Naive B cell (primary cell): ENCODE measurements at regions not wholly inside any gene's neighbourhood (a gene's known extent, or its start where the extent isn't known, plus 50 kb on each side); places are given as distances from the start of the nearest gene placed in this dataset.
"Not testable (repeated sequence)": the region's sequence is repeated elsewhere in the genome, so short reads cannot be mapped to it uniquely, and the experiment has no call there.

Experiments
- ATAC-seq, 2 donors: fragments of 150-1000 bp; cut with Tn5 transposase; 2 replicates each; pipeline ENCODE4 v1.10.0; 2021; ENCODE audit warnings: low read depth in 2 of 2, mild to moderate bottlenecking in 2 of 2, moderate library complexity in 2 of 2
- DNase-seq: peaks from one replicate; pipeline ENCODE4 v3.0.0; 2022
- H3K27ac Mint-ChIP-seq, 6 donors: one replicate each; pipeline ENCODE4 v1.8.0; 2020 to 2022; ENCODE audit warnings: mild to moderate bottlenecking in 6 of 6, mixed read lengths in 6 of 6, moderate library complexity in 5 of 6, inconsistent platforms in 2 of 6
- H3K27me3 Mint-ChIP-seq, 3 donors: one replicate each; pipeline ENCODE4 v1.8.0; 2021 to 2022; ENCODE audit warnings: mixed read lengths in 3 of 3, mild to moderate bottlenecking in 1 of 3
- H3K36me3 Mint-ChIP-seq, 2 donors: one replicate each; pipeline ENCODE4 v1.8.0; 2020 to 2022; ENCODE audit warnings: mixed read lengths in 2 of 2, inconsistent platforms in 1 of 2, mild to moderate bottlenecking in 1 of 2
- H3K4me1 Mint-ChIP-seq, 3 donors: one replicate each; pipeline ENCODE4 v1.8.0; 2020 to 2022; ENCODE audit warnings: mixed read lengths in 3 of 3, inconsistent platforms in 1 of 3, mild to moderate bottlenecking in 1 of 3, moderate library complexity in 1 of 3
- H3K4me3 Mint-ChIP-seq, 8 donors: one replicate each; pipeline ENCODE4 v1.8.0; 2020 to 2022; ENCODE audit warnings: mild to moderate bottlenecking in 8 of 8, mixed read lengths in 8 of 8, moderate library complexity in 8 of 8, inconsistent platforms in 2 of 8
- H3K9me3 Mint-ChIP-seq, 7 donors: one replicate each; pipeline ENCODE4 v1.8.0; 2020 to 2022; ENCODE audit warnings: mixed read lengths in 7 of 7, mild to moderate bottlenecking in 5 of 7, inconsistent platforms in 2 of 7, moderate library complexity in 1 of 7

- Mint-ChIP-seq H3K27ac (no peak overlapping the region), H3K4me3 (no peak overlapping the region), H3K9me3 (no peaks in the 10 kb centered on the region), H3K27me3 (peaks cover 26 to 45% (median 32%) of the 10 kb centered on the region in 3 donors), H3K36me3 (no peaks in the 10 kb centered on the region), H3K4me1 (no peaks in the 10 kb centered on the region)
- no peak for ATAC-seq
- no peak for DNase-seq
These were observed 206.5 kb upstream of the RAI14 start for GRCh38 chr5:34449639-34450038.

GRCh38 chr5:34450338-34450737 is 205.8 kb upstream of the RAI14 start:
- H3K27ac Mint-ChIP-seq: no peak overlapping the region
- H3K9me3 Mint-ChIP-seq: no peaks in the 10 kb centered on the region
- no peaks in the 10 kb centered on the region for H3K4me1 Mint-ChIP-seq
- peaks cover 26 to 45% (median 38%) of the 10 kb centered on the region in 3 donors for H3K27me3 Mint-ChIP-seq
- no peaks in the 10 kb centered on the region for H3K36me3 Mint-ChIP-seq
- no peak overlapping the region for H3K4me3 Mint-ChIP-seq
- DNase-seq: no peak
- ATAC-seq: no peak

GRCh38 chr5:34452170-34452828 is 203.8 kb upstream of the RAI14 start:
- Mint-ChIP-seq H3K27me3 (peaks cover 27 to 42% (median 36%) of the 10 kb centered on the region in 3 donors), H3K36me3 (no peaks in the 10 kb centered on the region)
- ATAC-seq: no peak

GRCh38 chr5:34455098-34455497 is 201.0 kb upstream of the RAI14 start:
- ATAC-seq (no peak), DNase-seq (no peak)
- H3K27me3 Mint-ChIP-seq: peaks cover 25 to 33% (median 29%) of the 10 kb centered on the region in 3 donors
- H3K4me3 Mint-ChIP-seq: no peak overlapping the region
- no peaks in the 10 kb centered on the region for H3K36me3 Mint-ChIP-seq
- no peaks in the 10 kb centered on the region for H3K4me1 Mint-ChIP-seq
- H3K9me3 Mint-ChIP-seq: peaks cover 0 to 2% (median 0%) of the 10 kb centered on the region in 7 donors
- H3K27ac Mint-ChIP-seq: no peak overlapping the region

More at GRCh38 chr5:34452170-34452828, 203.8 kb upstream of the RAI14 start:
- H3K27ac Mint-ChIP-seq: no peak overlapping the region
- no peaks in the 10 kb centered on the region for H3K9me3 Mint-ChIP-seq
- no peaks in the 10 kb centered on the region for H3K4me1 Mint-ChIP-seq
- no peak for DNase-seq
- no peak overlapping the region for H3K4me3 Mint-ChIP-seq

- Mint-ChIP-seq H3K27ac (no peak overlapping the region), H3K4me3 (no peak overlapping the region)
These were observed 196.2 kb upstream of the RAI14 start for GRCh38 chr5:34459908-34460307.

GRCh38 chr5:34460496-34460895 is 195.6 kb upstream of the RAI14 start:
- H3K27ac Mint-ChIP-seq: no peak overlapping the region
- ATAC-seq: no peak
- no peak for DNase-seq

More at GRCh38 chr5:34459908-34460307, 196.2 kb upstream of the RAI14 start:
- Mint-ChIP-seq H3K36me3 (no peaks in the 10 kb centered on the region), H3K9me3 (peaks cover 0 to 16% (median 1%) of the 10 kb centered on the region in 7 donors), H3K27me3 (peaks cover 5 to 10% (median 9%) of the 10 kb centered on the region in 3 donors), H3K4me1 (no peaks in the 10 kb centered on the region)
- ATAC-seq: no peak
- no peak for DNase-seq

GRCh38 chr5:34464829-34465228 is 191.3 kb upstream of the RAI14 start:
- Mint-ChIP-seq H3K27ac (no peak overlapping the region), H3K27me3 (peaks cover 0 to 16% (median 10%) of the 10 kb centered on the region in 3 donors), H3K9me3 (peaks cover 0 to 16% (median 1%) of the 10 kb centered on the region in 7 donors), H3K4me3 (no peak overlapping the region), H3K36me3 (no peaks in the 10 kb centered on the region), H3K4me1 (peaks cover 0 to 3% (median 0%) of the 10 kb centered on the region in 3 donors)
- DNase-seq (no peak), ATAC-seq (no peak)

More at GRCh38 chr5:34460496-34460895, 195.6 kb upstream of the RAI14 start:
- Mint-ChIP-seq H3K27me3 (peaks cover 5 to 10% (median 9%) of the 10 kb centered on the region in 3 donors), H3K4me3 (peak overlapping the region in 1 of 8 donors; percentile 41), H3K4me1 (no peaks in the 10 kb centered on the region), H3K36me3 (no peaks in the 10 kb centered on the region), H3K9me3 (peaks cover 0 to 16% (median 1%) of the 10 kb centered on the region in 7 donors)

- H3K4me1 Mint-ChIP-seq, ATAC-seq, H3K36me3 Mint-ChIP-seq, H3K27ac Mint-ChIP-seq, H3K4me3 Mint-ChIP-seq: not testable (repeated sequence)
- peak; percentile 48 for DNase-seq
- Mint-ChIP-seq H3K27me3 (peaks cover 0 to 20% (median 10%) of the 10 kb centered on the region in 3 donors), H3K9me3 (peaks cover 0 to 16% (median 1%) of the 10 kb centered on the region in 7 donors)
These were observed 190.8 kb upstream of the RAI14 start for GRCh38 chr5:34465301-34465700.

GRCh38 chr5:34466519-34467388 is 189.4 kb upstream of the RAI14 start:
- peak overlapping the region in 1 of 8 donors; percentile 39 for H3K4me3 Mint-ChIP-seq
- not testable (repeated sequence) for ATAC-seq, H3K36me3 Mint-ChIP-seq, H3K9me3 Mint-ChIP-seq, H3K27ac Mint-ChIP-seq, DNase-seq, H3K4me1 Mint-ChIP-seq
- peaks cover 0 to 21% (median 10%) of the 10 kb centered on the region in 3 donors for H3K27me3 Mint-ChIP-seq

GRCh38 chr5:34467436-34467835 is 188.7 kb upstream of the RAI14 start:
- Mint-ChIP-seq H3K4me3 (peak overlapping the region in 1 of 8 donors; percentile 15), H3K9me3 (peaks cover 0 to 2% (median 0%) of the 10 kb centered on the region in 7 donors), H3K36me3 (no peaks in the 10 kb centered on the region), H3K4me1 (peaks cover 0 to 3% (median 0%) of the 10 kb centered on the region in 3 donors), H3K27me3 (peaks cover 0 to 22% (median 10%) of the 10 kb centered on the region in 3 donors), H3K27ac (no peak overlapping the region)
- ATAC-seq (no peak), DNase-seq (no peak)

- DNase-seq, H3K4me3 Mint-ChIP-seq, H3K36me3 Mint-ChIP-seq, H3K9me3 Mint-ChIP-seq, ATAC-seq, H3K4me1 Mint-ChIP-seq: not testable (repeated sequence)
- H3K27ac Mint-ChIP-seq: peak overlapping the region in 1 of 6 donors; percentile 39
- peaks cover 0 to 22% (median 10%) of the 10 kb centered on the region in 3 donors for H3K27me3 Mint-ChIP-seq
These were observed 188.1 kb upstream of the RAI14 start for GRCh38 chr5:34467984-34468383.

- Mint-ChIP-seq H3K36me3 (no peaks in the 10 kb centered on the region), H3K27me3 (peaks cover 0 to 22% (median 10%) of the 10 kb centered on the region in 3 donors), H3K27ac (no peak overlapping the region), H3K9me3 (peaks cover 0 to 2% (median 0%) of the 10 kb centered on the region in 7 donors), H3K4me3 (no peak overlapping the region), H3K4me1 (peaks cover 0 to 3% (median 0%) of the 10 kb centered on the region in 3 donors)
- ATAC-seq: no peak
- no peak for DNase-seq
These were observed 186.2 kb upstream of the RAI14 start for GRCh38 chr5:34469971-34470370.

GRCh38 chr5:34474573-34475021 is 181.5 kb upstream of the RAI14 start:
- ATAC-seq: no peak
- Mint-ChIP-seq H3K36me3 (no peaks in the 10 kb centered on the region), H3K27me3 (peaks cover 10 to 27% (median 21%) of the 10 kb centered on the region in 3 donors), H3K4me3 (no peak overlapping the region), H3K4me1 (no peaks in the 10 kb centered on the region), H3K9me3 (peaks cover 0 to 2% (median 0%) of the 10 kb centered on the region in 7 donors), H3K27ac (no peak overlapping the region)
- peak; percentile 20 for DNase-seq
